Epithelial cell of proximal tubule (primary cell): ENCODE measurements at regions not wholly inside any gene's neighbourhood (a gene's known extent, or its start where the extent isn't known, plus 50 kb on each side); places are given as distances from the start of the nearest gene placed in this dataset.
A peak's percentile ranks its signal among the peaks of the same experiment; 100 is the strongest.

Source experiments
- DNase-seq: peaks from one replicate; pipeline ENCODE4 v3.0.0-alpha.2; 2011; ENCODE audit warnings: low read depth
- H3K4me3 ChIP-seq: 2 replicates; pipeline ENCODE4 v1.5.1; 2011; ENCODE audit warnings: low read depth, mild to moderate bottlenecking, low read length
- TF ChIP-seq, protein P1 (sequence below): conservative IDR thresholded peaks from 2 replicates; pipeline ENCODE4 v1.5.1; 2012; ENCODE audit warnings: low read depth, mild to moderate bottlenecking, low read length

DNA sequence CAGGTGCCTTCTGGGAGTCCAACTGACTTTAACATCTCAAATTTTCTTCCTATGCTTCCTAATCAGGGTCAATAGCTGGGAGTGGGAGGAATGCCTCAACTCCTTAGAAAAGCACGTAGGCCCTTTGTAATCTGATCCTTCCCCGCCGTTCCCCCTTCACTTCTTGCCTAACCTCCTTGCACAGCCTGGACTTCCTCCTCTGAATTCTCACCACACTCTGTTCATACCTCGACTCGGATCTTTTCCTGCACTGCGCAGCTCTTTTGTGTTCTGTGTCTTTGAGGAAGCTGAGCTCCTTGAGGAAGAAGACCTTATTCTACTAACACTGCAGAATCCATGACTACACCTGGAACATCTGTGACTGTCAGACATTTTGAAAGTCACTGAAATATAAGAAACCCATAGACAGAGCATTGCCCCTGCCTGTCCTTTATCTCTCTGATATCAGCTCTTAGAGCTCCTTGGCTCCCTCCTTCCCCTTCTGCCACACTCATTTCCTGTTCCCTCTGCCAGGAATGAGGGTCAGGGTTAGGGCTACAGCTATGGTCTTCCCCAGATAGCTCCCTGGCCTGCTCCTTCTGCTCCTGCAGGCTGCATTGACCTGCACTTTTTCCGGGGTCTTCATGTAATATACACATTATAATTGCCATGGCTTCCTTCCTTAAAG, 140.2 kb upstream of the LDB2 start:
- no peak overlapping the region for H3K4me3 ChIP-seq
- TF ChIP-seq, protein P1, sequence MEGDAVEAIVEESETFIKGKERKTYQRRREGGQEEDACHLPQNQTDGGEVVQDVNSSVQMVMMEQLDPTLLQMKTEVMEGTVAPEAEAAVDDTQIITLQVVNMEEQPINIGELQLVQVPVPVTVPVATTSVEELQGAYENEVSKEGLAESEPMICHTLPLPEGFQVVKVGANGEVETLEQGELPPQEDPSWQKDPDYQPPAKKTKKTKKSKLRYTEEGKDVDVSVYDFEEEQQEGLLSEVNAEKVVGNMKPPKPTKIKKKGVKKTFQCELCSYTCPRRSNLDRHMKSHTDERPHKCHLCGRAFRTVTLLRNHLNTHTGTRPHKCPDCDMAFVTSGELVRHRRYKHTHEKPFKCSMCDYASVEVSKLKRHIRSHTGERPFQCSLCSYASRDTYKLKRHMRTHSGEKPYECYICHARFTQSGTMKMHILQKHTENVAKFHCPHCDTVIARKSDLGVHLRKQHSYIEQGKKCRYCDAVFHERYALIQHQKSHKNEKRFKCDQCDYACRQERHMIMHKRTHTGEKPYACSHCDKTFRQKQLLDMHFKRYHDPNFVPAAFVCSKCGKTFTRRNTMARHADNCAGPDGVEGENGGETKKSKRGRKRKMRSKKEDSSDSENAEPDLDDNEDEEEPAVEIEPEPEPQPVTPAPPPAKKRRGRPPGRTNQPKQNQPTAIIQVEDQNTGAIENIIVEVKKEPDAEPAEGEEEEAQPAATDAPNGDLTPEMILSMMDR: no peak
- no peak for DNase-seq

DNA sequence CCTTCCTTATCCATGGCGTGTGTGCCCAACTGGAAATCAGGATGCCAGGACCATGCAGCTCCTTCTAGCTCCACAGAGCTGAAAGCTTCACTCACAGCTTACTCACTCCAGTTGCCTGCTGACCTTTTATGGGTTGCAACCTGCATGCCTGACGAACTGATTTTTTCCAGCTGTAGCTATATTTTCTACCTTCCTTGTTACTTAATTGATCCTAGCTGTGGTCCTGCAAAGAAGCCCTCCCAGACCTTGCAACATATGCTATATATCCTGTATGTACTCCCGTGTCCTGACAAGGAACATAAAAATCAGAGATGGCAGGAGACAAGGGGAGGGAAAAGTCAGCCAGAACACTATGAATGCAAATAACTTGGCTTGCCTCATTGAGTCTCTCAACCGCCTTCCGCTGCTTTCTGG, 135.3 kb upstream of the LDB2 start:
- no peak for DNase-seq
- TF ChIP-seq, protein P1: no peak

DNA sequence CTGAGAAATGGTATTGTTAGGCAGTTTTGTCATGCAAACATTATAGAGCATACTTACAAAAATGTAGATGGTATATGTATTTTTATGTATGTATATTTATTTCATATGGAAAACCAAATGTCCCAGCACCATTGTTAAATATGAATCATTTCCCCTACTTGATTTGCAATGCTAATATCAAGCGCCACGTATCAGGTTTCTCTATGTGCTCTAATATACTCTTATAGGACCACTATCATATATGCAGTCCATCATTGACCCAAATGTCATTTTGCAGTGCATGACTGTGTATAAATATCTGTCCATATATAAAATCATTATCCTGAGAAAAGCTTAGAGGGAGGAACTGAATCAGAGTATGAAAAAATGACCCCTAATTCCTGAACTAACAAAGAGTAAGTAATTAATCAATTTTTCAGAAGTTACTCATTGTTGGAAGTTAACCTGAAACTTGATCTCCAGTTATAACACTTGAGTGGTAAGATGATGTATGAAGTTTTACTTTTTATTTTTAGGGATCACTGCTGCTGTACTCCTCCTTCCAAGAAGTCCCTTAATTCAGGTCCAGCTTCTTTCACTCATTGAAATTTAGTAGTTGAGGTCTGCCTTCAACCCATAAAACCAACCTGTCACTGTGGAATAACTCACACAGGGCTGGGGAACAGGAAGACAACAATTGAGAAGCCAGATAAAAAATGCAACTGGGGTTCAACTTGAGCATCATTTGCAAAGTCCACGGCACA, 134.8 kb upstream of the LDB2 start:
- H3K4me3 ChIP-seq: no peak overlapping the region
- TF ChIP-seq, protein P1: no peak
- no peak for DNase-seq

More for the DNA sequence above, 135.3 kb upstream of the LDB2 start:
- H3K4me3 ChIP-seq: no peak overlapping the region

DNA sequence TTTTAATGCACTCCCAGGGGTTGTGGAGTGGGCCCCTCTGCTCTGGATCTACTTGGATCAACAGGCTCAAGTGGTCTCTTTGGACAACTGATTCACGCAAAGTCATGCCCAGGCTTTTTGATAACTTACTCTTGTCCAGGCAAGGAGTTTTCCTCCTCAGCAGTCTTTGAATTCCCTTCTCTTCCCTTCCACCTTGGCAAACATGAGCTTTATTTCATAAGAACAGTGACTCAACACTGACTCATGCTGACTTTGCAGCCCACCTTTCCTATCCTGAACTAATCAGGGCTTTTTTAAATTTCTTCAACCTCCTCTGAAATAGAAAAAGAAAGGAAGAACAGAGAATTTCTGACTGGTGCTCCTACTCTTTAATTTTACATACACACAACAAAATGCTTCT, 132.1 kb upstream of the LDB2 start:
- DNase-seq: peak; percentile 83
- TF ChIP-seq, protein P1: no peak
- no peak overlapping the region for H3K4me3 ChIP-seq

DNA sequence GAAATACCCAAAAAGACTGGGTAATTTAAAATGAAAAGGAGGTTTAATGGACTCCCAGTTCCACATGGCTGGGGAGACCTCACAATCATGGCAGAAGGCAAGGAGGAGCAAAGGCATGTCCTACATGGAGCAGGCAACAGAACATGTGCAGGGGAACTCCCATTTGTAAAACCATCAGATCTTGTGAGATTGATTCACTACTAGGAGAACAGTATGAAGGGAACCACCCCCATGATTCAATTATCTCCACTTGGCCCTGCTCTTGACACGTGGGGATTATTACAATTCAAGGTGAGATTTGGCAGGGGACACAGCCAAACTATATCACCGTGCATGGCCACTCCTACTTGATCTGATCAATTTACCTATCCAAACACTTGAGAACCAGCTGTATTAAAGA, 131.5 kb upstream of the LDB2 start:
- H3K4me3 ChIP-seq: no peak overlapping the region
- DNase-seq: no peak
- TF ChIP-seq, protein P1: no peak

DNA sequence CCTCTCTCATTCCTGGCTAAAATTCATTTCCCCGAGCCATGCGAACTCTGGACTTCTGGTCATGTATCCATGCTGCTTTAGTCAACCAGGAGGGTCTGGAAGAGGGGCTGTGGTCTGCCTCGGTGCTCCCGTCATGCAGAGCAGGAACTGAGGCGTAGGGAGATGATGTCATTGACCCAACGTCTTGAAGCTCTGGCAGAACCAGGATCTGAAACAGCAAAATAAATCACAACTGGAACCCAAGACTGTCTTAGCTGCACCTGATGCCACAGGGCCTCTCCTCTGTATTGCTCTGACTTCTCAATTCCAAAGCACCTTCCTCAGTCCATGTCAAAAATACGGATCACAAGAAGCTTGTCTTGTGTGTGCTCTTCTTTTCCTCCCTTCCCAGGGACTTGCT, 131.0 kb upstream of the LDB2 start:
- no peak for DNase-seq
- TF ChIP-seq, protein P1: no peak
- H3K4me3 ChIP-seq: no peak overlapping the region
